CD8-positive, alpha-beta memory T cell (primary cell): ENCODE measurements at regions not wholly inside any gene's neighbourhood (a gene's known extent, or its start where the extent isn't known, plus 50 kb on each side); places are given as distances from the start of the nearest gene placed in this dataset.

Experiments
- CTCF ChIA-PET: fragments of 350-600 bp; sonication (Branson Sonifier 250); formaldehyde crosslinking; loops from one replicate; lab custom pipeline; 2021; ENCODE audit warnings: antibody characterized with exemption; lab: Charles Lee
- POLR2A ChIA-PET: fragments of 350-600 bp; sonication (Branson Sonifier 250); formaldehyde crosslinking; loops from one replicate; lab custom pipeline; 2021; ENCODE audit warnings: antibody characterized with exemption; lab: Charles Lee
- DNase-seq, 5 donors: peaks; one replicate each; pipeline versions ENCODE4 v3.0.0 to v3.0.0-alpha.2; 2020 to 2022; ENCODE audit warnings: mixed read lengths in 1 of 5
- H3K27ac ChIP-seq: one replicate; pipeline ENCODE4 v1.7.0; 2013; ENCODE audit warnings: low read depth, mild to moderate bottlenecking, low read length, moderate library complexity
- H3K27me3 ChIP-seq: 2 replicates; pipeline ENCODE4 v1.7.0; 2013; ENCODE audit warnings: low read length, mild to moderate bottlenecking; ENCODE audit not compliant: insufficient read depth, poor library complexity, severe bottlenecking
- H3K36me3 ChIP-seq: 2 replicates; pipeline ENCODE4 v1.7.0; 2013; ENCODE audit warnings: mild to moderate bottlenecking, low read length, moderate library complexity; ENCODE audit not compliant: insufficient read depth
- H3K4me1 ChIP-seq: 2 replicates; pipeline ENCODE4 v1.7.0; 2013; ENCODE audit warnings: mild to moderate bottlenecking, low read length, moderate library complexity; ENCODE audit not compliant: insufficient read depth
- H3K4me3 ChIP-seq: 2 replicates; pipeline ENCODE4 v1.7.0; 2013; ENCODE audit warnings: mild to moderate bottlenecking, low read length
- H3K9me3 ChIP-seq: 2 replicates; pipeline ENCODE4 v1.7.0; 2013; ENCODE audit warnings: mild to moderate bottlenecking, low read length
- H3K27ac Mint-ChIP-seq, 8 donors: one replicate each; pipeline ENCODE4 v1.8.0; 2020 to 2021; ENCODE audit warnings: mixed read lengths in 8 of 8, mild to moderate bottlenecking in 6 of 8, inconsistent platforms in 3 of 8, moderate library complexity in 3 of 8
- H3K27me3 Mint-ChIP-seq, 2 donors: one replicate each; pipeline ENCODE4 v1.8.0; 2020 to 2021; ENCODE audit warnings: mixed read lengths in 2 of 2, mild to moderate bottlenecking in 1 of 2, moderate library complexity in 1 of 2
- H3K36me3 Mint-ChIP-seq, 3 donors: one replicate each; pipeline ENCODE4 v1.8.0; 2020 to 2021; ENCODE audit warnings: mixed read lengths in 3 of 3, inconsistent platforms in 1 of 3, mild to moderate bottlenecking in 1 of 3
- H3K4me1 Mint-ChIP-seq, 3 donors: one replicate each; pipeline ENCODE4 v1.8.0; 2020 to 2021; ENCODE audit warnings: mixed read lengths in 3 of 3, inconsistent platforms in 1 of 3, mild to moderate bottlenecking in 1 of 3
- H3K4me3 Mint-ChIP-seq, 7 donors: one replicate each; pipeline ENCODE4 v1.8.0; 2020 to 2021; ENCODE audit warnings: mixed read lengths in 7 of 7, mild to moderate bottlenecking in 6 of 7, moderate library complexity in 4 of 7, inconsistent platforms in 2 of 7
- H3K9me3 Mint-ChIP-seq, 5 donors: one replicate each; pipeline ENCODE4 v1.8.0; 2020 to 2022; ENCODE audit warnings: mixed read lengths in 5 of 5, mild to moderate bottlenecking in 3 of 5, moderate library complexity in 2 of 5, inconsistent platforms in 1 of 5

DNA sequence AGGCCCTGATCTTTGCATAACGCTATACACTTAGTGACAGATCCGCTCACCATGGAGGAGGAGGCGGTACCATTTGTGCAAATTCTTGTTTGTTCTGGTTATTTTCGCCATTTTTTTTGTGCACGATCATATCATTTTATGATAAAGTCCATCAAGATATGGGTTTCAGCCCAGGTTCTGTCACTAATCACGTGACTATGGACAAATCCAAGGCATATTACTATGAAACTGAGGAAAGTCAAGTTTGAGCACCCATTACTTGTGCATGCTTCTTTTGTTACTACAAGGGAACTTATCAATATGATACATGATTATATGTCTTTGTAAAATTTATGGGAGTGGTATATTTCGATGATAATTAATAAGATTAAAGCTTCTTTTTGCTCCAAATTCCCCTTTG, 829.5 kb downstream of the ROBO2 start:
- H3K9me3 ChIP-seq, result no peaks in the 10 kb centered on the region
- ChIA-PET POLR2A (no interaction called here), CTCF (no interaction called here)
- Mint-ChIP-seq H3K27ac (no peak overlapping the region), H3K4me3 (no peak overlapping the region), H3K4me1 (no peaks in the 10 kb centered on the region), H3K9me3 (peaks cover 4 to 34% (median 17%) of the 10 kb centered on the region in 5 donors), H3K27me3 (no peaks in the 10 kb centered on the region), H3K36me3 (no peaks in the 10 kb centered on the region)
- H3K27me3 ChIP-seq, result no peaks in the 10 kb centered on the region
- DNase-seq, result no peak
- no peak overlapping the region for H3K27ac ChIP-seq
- no peaks in the 10 kb centered on the region for H3K36me3 ChIP-seq
- no peak overlapping the region for H3K4me3 ChIP-seq
- H3K4me1 ChIP-seq, result no peaks in the 10 kb centered on the region

GRCh38 chr3:77871436-77871835, 831.5 kb downstream of the ROBO2 start:
- no peak overlapping the region for H3K4me3 ChIP-seq
- Mint-ChIP-seq H3K36me3 (no peaks in the 10 kb centered on the region), H3K9me3 (peaks cover 7 to 42% (median 24%) of the 10 kb centered on the region in 5 donors), H3K4me1 (no peaks in the 10 kb centered on the region), H3K4me3 (no peak overlapping the region), H3K27ac (no peak overlapping the region), H3K27me3 (no peaks in the 10 kb centered on the region)
- DNase-seq, result no peak
- no peaks in the 10 kb centered on the region for H3K27me3 ChIP-seq
- ChIA-PET CTCF (no interaction called here), POLR2A (no interaction called here)
- H3K27ac ChIP-seq, result no peak overlapping the region
- H3K4me1 ChIP-seq, result no peaks in the 10 kb centered on the region
- H3K9me3 ChIP-seq, result no peaks in the 10 kb centered on the region
- no peaks in the 10 kb centered on the region for H3K36me3 ChIP-seq

- Histone ChIP-seq H3K27me3 (no peaks in the 10 kb centered on the region), H3K36me3 (no peaks in the 10 kb centered on the region), H3K4me1 (no peaks in the 10 kb centered on the region), H3K27ac (no peak overlapping the region), H3K4me3 (no peak overlapping the region), H3K9me3 (no peaks in the 10 kb centered on the region)
- Mint-ChIP-seq H3K4me1 (no peaks in the 10 kb centered on the region), H3K9me3 (peaks cover 15 to 36% (median 23%) of the 10 kb centered on the region in 5 donors), H3K27ac (no peak overlapping the region), H3K4me3 (no peak overlapping the region), H3K27me3 (no peaks in the 10 kb centered on the region), H3K36me3 (no peaks in the 10 kb centered on the region)
- no peak for DNase-seq
- ChIA-PET POLR2A (no interaction called here), CTCF (no interaction called here)
Observed at GRCh38 chr3:77873598-77873997, 833.7 kb downstream of the ROBO2 start.

DNA sequence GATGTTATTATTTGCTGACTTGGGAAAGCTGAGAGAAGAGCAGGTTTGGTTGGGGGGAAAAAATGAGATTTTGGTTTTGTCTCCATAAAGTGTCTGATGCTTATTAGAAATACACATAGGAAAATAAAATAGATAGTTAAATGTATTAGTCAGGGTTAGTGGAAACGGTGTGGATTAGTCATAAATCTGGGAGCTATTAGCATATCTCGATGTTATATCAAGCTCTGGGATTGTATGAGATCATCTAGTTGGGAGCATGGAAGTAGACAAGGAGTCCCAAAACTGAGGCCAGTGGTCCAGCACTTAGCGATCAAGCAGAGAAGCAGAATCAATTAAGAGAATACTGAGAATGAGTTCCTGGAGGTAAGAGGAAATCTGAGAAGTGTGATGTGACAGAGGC, 845.5 kb downstream of the ROBO2 start:
- H3K4me1 ChIP-seq, result no peaks in the 10 kb centered on the region
- Mint-ChIP-seq H3K4me3 (no peak overlapping the region), H3K27ac (no peak overlapping the region), H3K27me3 (no peaks in the 10 kb centered on the region), H3K9me3 (peaks cover 0 to 29% (median 10%) of the 10 kb centered on the region in 5 donors), H3K36me3 (no peaks in the 10 kb centered on the region), H3K4me1 (no peaks in the 10 kb centered on the region)
- H3K4me3 ChIP-seq, result no peak overlapping the region
- H3K27me3 ChIP-seq, result no peaks in the 10 kb centered on the region
- no peaks in the 10 kb centered on the region for H3K36me3 ChIP-seq
- H3K27ac ChIP-seq, result no peak overlapping the region
- H3K9me3 ChIP-seq, result no peaks in the 10 kb centered on the region
- no peak for DNase-seq
- ChIA-PET POLR2A (no interaction called here), CTCF (no interaction called here)

GRCh38 chr3:77887611-77888010, 847.7 kb downstream of the ROBO2 start:
- Mint-ChIP-seq H3K27me3 (no peaks in the 10 kb centered on the region), H3K27ac (no peak overlapping the region), H3K9me3 (peaks cover 0 to 20% (median 10%) of the 10 kb centered on the region in 5 donors), H3K4me1 (no peaks in the 10 kb centered on the region), H3K4me3 (no peak overlapping the region), H3K36me3 (no peaks in the 10 kb centered on the region)
- H3K4me3 ChIP-seq, result no peak overlapping the region
- CTCF ChIA-PET, result no interaction called here
- no peaks in the 10 kb centered on the region for H3K9me3 ChIP-seq
- DNase-seq, result no peak
- H3K27ac ChIP-seq, result no peak overlapping the region
- no peaks in the 10 kb centered on the region for H3K27me3 ChIP-seq
- H3K36me3 ChIP-seq, result no peaks in the 10 kb centered on the region
- no peaks in the 10 kb centered on the region for H3K4me1 ChIP-seq
- POLR2A ChIA-PET, result no interaction called here

DNA sequence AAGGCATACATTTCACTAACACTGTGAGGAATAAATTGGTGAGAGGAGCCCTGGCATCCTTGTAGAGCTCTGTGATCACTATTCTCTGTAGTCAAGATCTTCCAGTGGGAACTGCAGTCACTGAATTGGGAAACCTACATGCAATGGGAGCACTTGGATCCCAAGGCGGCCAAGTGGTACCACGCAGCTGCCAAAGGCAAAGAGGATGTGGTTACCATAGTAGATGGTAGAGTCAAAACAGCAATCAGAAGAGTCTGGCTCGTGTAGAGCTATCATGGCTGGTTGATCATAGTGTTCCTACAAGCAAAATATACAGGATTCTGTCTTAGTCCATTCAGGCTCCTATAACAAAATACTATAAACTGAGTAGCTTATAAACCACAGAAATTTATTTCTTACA, 849.7 kb downstream of the ROBO2 start:
- Histone ChIP-seq H3K4me1 (no peaks in the 10 kb centered on the region), H3K36me3 (no peaks in the 10 kb centered on the region), H3K9me3 (no peaks in the 10 kb centered on the region), H3K27me3 (no peaks in the 10 kb centered on the region), H3K27ac (no peak overlapping the region), H3K4me3 (no peak overlapping the region)
- no peaks in the 10 kb centered on the region for H3K4me1 Mint-ChIP-seq
- CTCF ChIA-PET, result no interaction called here
- H3K9me3 Mint-ChIP-seq, result peaks cover 0 to 32% (median 10%) of the 10 kb centered on the region in 5 donors
- no peak overlapping the region for H3K27ac Mint-ChIP-seq
- no peak overlapping the region for H3K4me3 Mint-ChIP-seq
- H3K36me3 Mint-ChIP-seq, result no peaks in the 10 kb centered on the region
- H3K27me3 Mint-ChIP-seq, result no peaks in the 10 kb centered on the region
- POLR2A ChIA-PET, result no interaction called here
- DNase-seq, result no peak

DNA sequence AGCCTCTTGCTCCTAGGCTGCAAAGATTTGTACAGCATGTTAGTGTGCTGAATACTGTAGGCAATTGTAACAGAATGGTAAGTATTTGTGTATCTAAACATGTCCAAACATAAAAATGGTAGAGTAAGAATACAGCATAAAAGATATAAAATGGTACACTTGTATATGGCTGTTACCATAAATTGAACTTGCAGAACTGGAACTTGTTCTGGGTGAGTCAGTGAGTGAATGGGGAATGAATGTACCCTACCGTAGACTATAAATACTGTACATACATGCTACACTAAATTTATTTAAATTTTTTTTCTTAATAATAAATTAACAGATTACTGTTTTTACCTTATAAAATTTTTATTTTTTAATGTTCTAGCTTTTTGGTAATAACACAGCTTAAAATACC, 858.7 kb downstream of the ROBO2 start:
- no peak overlapping the region for H3K4me3 Mint-ChIP-seq
- CTCF ChIA-PET, result no interaction called here

GRCh38 chr3:77902675-77903074, 862.8 kb downstream of the ROBO2 start:
- no peaks in the 10 kb centered on the region for H3K27me3 Mint-ChIP-seq
- ChIA-PET CTCF (no interaction called here), POLR2A (no interaction called here)
- no peak overlapping the region for H3K27ac Mint-ChIP-seq
- Histone ChIP-seq H3K4me1 (no peaks in the 10 kb centered on the region), H3K27ac (no peak overlapping the region), H3K9me3 (no peaks in the 10 kb centered on the region), H3K36me3 (no peaks in the 10 kb centered on the region), H3K27me3 (no peaks in the 10 kb centered on the region), H3K4me3 (no peak overlapping the region)
- no peaks in the 10 kb centered on the region for H3K4me1 Mint-ChIP-seq
- DNase-seq, result no peak
- no peak overlapping the region for H3K4me3 Mint-ChIP-seq
- peaks cover 9 to 27% (median 25%) of the 10 kb centered on the region in 5 donors for H3K9me3 Mint-ChIP-seq
- no peaks in the 10 kb centered on the region for H3K36me3 Mint-ChIP-seq

More for the DNA sequence above, 858.7 kb downstream of the ROBO2 start:
- H3K27me3 ChIP-seq, result no peaks in the 10 kb centered on the region
- no peaks in the 10 kb centered on the region for H3K4me1 ChIP-seq
- H3K36me3 ChIP-seq, result no peaks in the 10 kb centered on the region
- H3K9me3 Mint-ChIP-seq, result peaks cover 12 to 46% (median 34%) of the 10 kb centered on the region in 5 donors
- H3K27ac ChIP-seq, result no peak overlapping the region
- H3K9me3 ChIP-seq, result no peaks in the 10 kb centered on the region
- no peaks in the 10 kb centered on the region for H3K36me3 Mint-ChIP-seq
- no peaks in the 10 kb centered on the region for H3K4me1 Mint-ChIP-seq
- DNase-seq, result no peak
- no peaks in the 10 kb centered on the region for H3K27me3 Mint-ChIP-seq
- no peak overlapping the region for H3K4me3 ChIP-seq
- POLR2A ChIA-PET, result no interaction called here
- H3K27ac Mint-ChIP-seq, result no peak overlapping the region
